ENCODE measurements at regions not wholly inside any gene's neighbourhood (a gene's known extent, or its start where the extent isn't known, plus 50 kb on each side); places are given as distances from the start of the nearest gene placed in this dataset.

DNA sequence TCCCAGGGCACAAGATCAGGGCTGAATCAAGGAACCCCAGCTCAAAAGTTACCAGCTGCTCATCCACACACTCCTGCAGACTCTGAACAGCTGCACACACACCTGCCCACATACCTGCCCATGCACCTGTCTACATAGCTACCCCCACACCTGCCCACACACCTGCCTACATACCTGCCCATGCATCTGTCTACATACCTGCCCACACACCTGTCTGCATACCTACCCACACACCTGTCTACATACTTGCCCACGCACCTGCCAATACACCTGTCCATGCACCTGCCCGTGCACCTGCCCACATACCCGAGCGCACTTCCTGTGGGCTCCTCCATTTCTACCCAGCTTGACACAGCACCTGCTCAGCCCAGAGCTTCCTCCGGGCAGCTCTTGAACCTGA lies 122.8 kb upstream of the AGAP1 start:
- no peak for DNase-seq

DNA sequence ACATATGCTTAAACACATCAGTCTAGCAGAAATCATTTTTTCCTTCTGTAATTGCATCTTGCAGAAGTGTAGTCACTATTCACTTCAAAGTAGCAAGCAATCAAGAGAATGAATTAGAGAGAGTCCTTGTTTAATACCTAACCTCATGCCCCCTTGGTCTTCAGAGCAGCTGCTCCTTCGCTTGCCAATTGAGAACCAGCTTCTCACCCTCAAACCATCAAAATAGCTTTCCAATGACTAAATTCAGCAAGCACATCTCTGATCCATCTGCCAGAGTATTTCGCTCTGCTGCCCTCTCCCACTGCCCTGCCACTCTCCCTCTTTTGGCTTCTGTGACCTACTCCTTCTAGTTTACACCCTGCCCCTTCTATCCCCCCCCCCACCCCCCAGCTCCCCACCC lies 120.7 kb upstream of the AGAP1 start:
- DNase-seq: no peak

DNA sequence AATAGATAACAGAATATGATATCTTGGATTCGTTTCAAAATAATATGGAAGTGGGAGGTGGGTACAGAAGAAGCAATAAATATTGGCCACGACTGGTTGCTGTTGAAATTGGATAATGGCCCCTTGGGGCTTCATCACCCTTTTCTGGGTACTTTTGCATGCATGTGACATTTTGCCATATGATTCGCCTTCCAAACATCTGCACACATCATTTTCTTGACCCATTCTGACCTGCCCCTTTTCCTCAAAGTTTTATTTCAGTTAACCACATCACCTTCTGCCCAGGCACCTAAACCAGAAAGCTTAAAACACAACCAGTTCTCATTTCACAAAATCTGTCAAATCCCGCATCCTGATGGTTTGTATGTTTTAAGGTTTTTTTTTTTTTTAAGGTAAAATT lies 116.7 kb upstream of the AGAP1 start:
- no peak for DNase-seq

DNA sequence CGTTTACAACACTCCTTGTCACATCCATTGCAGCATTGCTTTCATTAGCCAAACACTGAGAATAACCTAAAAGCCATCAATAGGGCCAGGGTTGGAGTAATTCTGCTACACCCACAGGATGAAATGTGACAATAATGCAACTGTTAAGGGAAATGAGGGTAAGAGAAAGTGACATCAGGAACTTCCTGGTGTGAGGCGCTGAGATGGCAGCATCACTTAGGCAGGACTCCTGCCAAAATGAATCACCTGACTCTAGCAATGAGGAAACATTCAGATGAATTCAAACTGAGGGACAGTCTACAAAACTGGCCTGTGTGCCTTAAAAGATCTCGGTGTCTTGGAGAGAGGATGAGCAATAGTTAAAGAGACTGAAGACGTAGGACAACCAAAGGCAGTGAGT lies 115.6 kb upstream of the AGAP1 start:
- no peak for DNase-seq

DNA sequence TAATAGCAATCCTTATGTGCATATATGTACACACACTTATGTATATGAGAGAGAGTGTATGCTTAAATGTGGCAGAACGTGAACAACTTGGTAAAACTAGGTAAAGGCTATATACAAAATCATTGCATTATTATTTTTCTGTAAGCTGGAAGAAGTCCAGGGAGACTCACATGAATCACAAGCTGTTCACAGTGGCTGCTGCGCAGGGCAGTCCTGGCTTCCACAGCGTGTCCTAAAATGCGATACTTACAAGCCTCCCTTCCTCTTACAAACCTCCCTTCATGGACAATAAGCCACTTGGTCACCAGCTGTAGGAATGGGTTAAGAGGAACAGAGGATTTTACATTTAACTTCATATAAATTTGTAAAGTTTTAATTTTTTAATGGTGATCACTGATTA lies 114.9 kb upstream of the AGAP1 start:
- DNase-seq: no peak

DNA sequence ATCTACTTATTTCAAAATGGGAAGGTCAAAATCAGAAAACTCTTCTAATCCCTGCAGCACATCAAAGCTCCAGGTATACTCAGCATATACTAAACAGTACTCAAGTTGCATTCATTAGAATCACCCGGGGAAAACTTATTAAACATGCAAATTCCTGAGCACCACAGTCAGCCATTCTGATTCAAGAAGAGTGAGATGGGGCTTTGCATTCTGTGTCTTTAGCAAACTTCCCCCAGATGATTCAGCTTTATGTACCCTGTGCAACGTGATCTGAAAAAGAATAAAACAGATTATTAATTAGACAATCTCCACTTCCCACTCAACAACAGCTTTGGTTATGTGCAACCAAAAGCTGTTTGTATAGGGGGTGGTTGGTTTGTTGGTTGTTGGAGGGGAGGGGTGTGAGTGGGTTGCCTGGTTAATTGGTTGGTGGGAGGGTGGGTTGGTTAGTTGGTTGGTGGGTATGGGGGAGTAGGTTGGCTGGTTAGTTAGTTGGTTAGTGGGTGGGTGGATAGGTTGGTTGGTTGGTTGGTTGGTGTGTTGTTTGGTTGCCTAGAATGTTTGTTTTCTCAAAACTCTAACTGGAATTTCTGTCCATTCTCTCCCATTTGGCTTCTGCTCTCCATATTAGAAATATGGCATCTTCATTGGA lies 112.5 kb upstream of the AGAP1 start:
- no peak for DNase-seq

DNA sequence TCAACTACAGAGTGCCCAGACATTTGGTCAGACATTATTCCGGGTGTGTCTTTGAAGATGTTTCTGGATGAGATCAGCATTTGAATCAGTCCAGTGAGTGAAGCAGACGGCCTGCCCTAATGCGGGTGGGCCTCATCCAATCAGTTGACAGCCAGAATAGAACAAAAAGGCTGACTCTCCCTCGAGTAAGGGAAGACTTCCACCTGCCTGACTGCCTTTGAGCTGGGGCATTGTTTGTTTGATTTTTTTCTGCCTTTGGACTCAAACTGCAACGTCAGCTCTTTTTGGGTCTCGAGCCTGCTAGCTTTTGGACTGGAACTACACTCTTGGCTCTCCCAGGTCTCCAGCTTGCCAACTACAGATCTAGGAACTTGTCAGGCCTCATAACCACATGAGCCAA lies 111.7 kb upstream of the AGAP1 start:
- no peak for DNase-seq

DNA sequence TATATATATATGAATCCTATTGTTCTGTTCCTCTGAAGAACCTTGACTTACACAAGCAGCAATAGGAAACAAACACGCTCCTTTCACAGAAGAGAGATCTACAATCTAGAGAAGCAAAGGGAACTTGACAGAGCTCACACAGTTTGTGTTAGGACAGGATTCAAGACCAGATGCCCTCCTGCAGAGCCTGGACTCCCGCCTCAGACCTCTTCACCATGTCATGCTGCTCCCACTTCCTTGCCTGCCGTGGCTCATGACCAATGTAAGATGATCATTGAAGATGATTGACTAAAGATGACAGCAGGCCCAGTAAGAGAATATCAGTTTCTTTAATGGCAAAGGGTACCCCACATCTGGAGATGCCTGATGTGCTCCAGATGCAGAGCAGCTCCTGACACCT lies 111.2 kb upstream of the AGAP1 start:
- DNase-seq: no peak

DNA sequence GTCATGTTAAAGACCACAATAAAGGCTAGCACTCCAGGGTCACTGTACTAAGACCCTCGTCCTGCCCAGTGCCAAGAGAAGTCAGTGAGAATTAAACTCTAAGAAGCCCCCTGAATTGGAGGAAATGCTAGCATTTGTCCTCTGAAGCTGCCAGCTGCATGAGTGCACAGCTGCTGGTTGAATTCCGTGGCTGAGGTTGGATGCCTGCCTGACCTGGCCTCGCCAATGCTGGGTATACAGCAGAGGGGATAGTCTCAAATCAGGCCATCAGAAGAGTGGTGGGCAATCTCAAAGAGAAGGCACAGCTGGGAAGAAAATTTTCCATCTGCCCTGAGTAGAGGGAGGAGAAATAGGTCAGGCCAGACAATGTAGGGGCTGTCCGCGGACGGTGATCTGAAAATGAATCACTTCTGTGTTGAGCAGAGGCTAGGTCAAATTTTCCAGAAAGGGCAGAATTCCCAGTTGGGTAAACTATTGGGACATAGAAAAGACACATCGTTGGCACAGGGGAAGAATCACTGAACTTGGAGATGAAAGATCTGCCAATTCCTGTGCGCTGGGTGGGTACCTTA lies 110.5 kb upstream of the AGAP1 start:
- DNase-seq: no peak

DNA sequence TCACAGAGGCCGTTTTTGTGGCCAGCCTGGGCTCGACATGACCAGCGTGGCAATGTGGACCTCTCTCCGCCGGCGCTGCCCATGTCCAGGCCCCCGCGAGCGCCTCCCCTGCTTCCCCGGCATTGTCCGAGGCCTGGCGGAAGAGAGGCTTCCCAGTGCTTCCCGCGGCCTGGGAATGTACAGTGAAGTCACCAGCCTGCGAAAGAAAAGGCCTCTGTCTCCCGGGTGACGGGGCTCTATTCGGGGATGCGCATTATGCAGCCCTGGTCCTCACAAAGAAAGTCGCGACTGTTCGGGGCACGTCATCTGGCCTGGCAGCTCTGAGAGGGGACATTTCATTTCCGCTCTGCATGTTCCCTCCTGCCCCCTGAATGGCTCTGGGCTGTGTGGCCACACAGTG lies 109.2 kb upstream of the AGAP1 start:
- DNase-seq: no peak

DNA sequence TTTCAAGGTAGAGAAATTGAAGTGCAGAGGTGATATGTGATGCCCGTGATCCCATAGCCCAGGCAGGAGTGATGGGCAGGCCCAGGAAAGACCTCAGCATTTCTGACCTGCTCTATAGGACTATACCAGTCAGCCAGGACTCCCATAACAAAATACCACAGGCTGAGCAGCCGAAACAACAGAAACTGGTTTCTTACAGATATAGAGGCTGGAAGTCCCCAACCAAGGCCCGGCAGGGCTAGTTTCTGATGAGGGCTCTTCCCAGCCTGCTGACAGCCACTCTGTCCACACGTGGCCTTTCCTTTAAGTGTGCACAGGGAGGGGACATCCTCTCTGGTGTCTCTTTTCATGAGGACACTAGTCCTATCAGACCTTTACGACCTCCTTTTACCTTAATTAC lies 104.2 kb upstream of the AGAP1 start:
- DNase-seq: no peak

DNA sequence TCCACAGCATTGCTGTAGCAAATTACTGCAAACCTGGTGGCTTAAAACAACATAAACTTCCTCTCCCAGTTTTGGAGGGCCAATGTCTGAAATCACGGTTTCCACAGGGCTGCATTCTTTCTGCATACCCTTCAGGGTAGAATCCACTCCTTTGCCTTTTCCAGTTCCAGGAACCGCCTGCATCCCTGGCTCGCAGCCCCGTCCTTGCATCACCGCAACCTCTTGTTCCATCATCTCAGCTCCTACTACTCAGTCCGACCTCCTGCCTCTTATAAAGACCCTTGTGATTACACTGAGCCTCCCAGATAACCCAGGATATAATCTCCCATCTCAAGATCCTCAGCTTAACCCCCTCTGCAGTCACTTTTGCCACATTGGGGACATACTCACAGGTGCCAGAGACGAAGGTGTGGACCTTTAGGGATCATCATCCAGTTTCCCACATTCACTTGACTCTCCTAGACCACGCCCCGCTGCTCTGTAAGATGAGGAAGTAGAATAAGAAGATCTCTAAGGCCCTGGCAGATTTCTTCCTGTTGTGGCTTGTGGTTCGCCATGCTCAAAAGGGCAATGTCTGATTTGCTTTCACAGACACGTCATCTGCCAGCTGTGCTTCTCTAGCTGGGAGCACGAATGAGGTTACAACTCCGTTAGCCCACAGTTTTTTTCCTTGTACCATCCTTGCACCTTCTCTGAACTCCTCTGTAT lies 103.6 kb upstream of the AGAP1 start:
- DNase-seq: peak in 3 of 5 experiments; percentile 22 to 92 (median 60)

DNA sequence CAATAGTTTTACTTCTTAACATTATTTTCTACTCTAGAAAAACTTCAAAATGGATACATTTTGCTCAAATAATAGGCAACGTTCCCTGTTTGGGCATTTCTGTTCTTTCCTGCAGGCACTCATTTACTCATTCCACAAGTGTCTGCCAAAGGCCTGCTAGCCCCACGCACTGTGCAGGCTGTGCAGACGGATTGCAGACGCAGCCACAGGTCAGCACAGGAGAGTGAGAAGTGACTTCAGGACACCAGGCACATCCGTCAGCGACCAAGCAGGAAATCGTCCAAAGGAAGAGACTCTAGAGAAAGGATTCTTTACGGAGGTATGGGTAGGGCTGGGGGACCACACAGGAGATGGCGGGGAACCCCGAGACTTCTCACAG lies 103.0 kb upstream of the AGAP1 start:
- no peak for DNase-seq

DNA sequence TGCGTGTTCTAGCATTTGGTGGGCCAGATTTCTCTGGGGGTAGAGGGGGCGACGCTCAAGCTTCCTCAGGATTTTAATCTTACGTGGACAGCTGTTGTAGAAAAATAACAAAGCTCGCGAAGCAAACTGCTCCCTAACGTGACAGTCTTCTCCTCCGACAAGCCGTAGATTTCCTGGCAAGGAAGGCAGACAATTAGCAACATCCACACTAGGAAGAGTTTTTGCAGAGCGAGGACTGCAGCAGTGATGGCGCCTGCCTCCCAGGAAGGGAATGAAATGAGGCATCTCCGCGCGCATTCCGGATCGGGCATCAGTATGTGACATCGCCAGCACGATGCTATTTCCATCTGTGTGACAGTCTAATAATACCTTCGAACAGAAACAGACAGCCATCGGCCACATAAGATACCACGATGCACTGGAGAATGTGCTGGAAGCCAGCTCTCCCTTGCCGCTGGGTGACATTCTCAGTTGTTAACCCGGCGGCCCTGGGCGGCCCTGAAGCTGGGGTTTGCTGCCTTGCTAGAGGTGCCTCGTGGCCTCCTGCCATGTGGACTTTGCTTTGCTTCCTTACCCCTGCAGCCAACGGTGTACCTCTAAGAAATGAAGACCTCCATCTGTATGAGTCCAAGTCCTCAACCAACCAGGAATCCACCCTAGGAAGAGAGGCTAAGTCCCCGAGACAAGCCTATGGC lies 101.8 kb upstream of the AGAP1 start:
- DNase-seq: no peak

DNA sequence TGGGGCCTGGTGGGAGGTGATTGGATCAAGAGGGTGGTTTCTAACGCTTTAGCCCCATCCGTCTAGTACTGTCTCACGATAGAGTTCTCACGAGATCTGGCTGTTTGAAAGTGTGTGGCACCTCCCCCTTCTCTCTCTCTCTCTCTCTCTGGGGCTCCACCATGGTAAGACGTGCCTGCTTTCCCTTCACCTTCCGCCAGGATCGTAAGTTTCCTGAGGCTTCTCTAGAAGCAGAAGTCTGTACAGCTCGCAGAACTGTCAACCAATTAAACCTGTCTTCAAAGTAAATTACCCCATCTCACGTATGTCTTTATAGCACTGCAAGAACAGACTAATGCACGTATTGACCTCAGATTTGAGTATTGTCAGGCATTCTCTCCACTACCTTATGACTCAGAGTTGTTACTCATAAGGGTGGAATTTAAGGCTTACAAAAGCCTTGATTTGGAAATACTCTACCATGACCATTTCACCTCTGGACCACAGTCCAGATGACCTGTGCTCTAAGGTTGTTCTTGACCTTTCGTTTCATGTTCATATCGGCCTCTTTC lies 99.5 kb upstream of the AGAP1 start:
- no peak for DNase-seq

DNA sequence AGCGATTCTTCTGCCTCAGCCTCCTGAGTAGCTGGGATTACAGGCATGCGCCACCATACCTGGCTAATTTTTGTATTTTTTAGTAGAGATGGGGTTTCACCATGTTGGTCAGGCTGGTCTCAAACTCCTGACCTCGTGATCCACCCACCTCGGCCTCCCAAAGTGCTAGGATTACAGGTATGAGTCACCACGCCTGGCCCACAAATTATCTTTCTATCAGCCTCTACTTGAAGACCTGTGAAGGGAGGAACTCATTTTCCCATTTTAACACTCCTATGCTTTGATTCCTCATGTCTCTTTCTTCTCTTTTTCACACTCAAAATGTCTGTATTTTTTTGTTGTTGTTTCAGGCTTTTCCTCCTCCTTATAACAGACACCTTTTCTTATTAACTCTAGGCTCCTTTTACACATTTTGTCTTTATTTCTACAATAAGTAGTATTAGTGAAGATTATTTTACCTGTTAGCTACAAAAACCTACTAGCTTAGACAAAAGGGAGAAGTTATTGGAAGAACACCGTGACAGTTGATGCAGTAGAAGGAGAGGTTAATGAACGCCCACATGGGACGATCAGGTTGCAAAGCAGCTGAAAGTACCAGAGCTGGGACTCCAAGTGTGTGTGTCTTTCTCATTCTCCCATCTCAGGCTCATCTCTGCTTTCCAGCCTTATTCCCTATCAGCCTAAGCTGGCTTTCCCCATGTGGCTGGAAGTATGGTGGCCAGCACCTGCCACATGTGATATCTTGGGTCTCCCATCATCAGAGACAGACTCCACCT lies 97.6 kb upstream of the AGAP1 start:
- DNase-seq: no peak

DNA sequence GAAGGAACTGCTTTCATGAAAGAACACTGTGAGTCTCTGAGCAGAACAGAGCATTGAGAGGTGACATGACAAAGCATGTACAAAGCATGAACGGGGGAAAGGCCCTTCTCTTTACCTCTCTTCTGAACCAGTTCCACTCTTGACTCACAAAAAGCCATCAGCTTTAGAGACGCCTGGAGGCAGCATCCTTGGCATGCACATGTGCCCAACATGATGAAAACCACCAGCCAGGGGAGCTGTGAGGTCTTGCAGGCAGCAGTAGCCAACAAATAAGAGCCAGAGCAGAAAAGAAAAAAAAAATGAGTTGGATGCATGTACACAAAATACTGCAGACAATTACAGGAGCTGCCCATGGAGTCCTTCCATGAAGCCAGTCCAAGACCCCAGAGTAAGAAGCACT lies 95.5 kb upstream of the AGAP1 start:
- no peak for DNase-seq

DNA sequence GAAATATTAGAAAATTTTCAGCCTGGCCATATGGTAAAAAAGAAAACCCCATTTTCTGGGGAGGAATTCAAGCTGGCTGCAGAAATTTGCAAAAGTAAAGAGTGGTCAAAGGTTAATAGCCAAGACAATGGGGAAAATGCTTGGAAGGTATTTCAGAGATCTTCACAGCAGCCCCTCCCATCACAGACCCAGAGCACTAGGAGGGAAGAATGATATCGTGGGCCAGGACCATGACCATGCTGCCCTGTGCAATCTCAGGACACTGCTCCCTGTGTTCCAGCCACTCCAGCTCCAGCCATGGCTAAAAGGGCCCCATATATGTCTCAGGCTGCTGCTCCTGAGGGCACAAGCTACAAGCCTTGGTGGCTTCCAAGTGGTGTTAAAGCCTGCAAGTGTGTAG lies 93.9 kb upstream of the AGAP1 start:
- DNase-seq: no peak

DNA sequence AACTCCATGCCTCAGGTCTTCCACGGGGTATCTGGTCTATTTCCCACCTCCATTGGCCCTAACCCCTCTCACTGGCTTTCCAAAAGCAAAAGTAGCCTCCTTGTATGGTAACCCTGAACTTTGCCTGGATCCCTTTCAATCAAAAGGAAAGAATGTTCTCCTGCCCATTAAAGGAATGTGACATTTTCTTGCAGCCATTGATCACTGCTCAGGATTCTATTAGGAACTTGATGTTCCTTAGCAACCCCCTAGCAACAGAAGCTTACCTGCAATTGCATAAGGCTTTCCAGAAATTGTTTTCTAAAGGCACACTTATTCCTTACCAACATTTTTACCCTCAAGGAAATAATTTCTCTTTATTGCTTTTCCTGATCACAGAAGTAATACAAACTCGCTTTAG lies 91.4 kb upstream of the AGAP1 start:
- no peak for DNase-seq

DNA sequence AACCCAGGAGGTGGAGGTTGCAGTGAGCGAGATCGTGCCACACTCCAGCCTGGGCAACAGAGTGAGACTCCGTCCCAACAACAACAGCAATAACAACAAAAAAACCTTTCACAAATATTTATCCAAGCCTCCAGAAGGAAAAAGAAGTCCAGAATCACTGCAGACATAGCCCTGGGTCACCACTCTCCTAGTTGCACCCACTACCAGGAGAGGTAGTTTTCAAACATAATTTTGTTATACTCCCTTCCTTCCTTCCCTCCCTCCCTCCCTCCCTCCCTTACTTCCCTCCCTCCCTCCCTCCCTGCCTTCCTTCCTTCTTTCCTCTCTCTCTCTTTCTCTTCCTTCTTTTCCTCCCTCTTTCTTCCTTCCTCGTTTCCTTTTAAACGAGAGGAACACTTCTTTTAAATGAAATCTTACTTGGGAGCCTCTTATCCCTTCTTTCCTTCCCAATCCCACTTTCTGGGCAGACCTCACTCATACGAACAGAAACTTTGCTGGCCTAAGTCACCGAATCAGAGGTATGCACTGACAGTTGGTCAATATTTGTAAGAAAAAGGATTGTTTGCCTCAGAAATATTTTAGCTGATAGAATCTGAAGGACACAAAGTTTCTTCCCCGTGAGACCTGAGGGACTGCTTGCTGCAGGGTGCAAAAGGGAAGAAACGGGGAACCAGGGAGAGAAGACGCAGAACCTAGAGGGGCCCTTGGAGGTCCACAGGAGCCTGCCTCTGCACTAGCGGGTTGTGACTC lies 88.1 kb upstream of the AGAP1 start:
- DNase-seq: no peak

DNA sequence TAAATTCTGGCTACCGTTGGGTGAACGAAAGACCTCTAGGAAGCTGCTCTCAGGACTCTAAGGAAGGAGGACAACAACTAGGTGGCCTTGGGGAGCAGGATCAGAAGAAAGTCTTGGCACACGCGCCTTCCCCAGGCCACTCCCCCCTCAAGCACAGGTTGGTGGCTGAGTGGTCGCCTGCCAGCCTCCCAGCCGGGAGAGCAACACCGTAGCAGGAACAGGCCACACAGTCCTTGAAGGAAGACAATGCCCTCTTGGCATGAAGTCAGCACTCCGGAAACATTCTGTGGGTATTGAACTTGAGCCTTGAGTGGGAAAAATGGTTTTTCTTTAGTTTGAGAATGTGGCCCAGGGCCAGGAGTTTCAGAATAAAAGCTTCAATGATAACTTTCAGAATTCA lies 87.4 kb upstream of the AGAP1 start:
- DNase-seq: no peak

DNA sequence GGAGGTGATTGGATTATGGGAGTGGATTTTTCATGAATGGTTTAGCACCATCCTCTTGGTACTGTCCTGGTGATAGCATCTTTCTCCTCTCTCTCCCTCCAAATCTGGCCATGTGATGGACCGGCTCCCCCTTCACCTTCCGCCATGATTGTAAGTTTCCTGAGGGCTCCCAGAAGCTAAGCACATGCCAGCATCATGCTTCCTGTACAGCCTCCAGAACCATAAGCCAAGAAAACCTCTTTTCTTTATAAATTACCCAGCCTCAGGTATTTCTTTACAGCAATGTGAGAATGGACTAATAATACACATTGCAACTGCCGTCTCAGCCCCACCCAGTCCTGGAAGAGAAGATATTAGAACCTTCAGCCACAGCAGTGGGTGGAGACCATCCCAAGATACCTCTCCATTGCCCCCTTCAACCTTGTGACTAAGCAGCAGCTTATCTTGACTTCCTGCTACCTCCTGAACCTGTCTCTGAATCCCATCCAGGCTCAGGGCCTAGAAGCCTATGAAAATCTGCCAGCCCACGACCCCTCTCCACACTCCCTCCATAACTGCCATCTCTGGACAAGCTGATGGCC lies 81.8 kb upstream of the AGAP1 start:
- DNase-seq: no peak
